SK-N-SH (cell line): ENCODE measurements at regions not wholly inside any gene's neighbourhood (a gene's known extent, or its start where the extent isn't known, plus 50 kb on each side); places are given as distances from the start of the nearest gene placed in this dataset.

ENCODE experiments used
- CTCF ChIA-PET: fragments of 300-600, 350-600 bp; formaldehyde crosslinking; extraction: SDS; loops from one replicate; lab custom pipeline; 2021; lab: Yijun Ruan, JAX
- POLR2A ChIA-PET: fragments of 350-600 bp; sonication (Branson Sonifier 250); formaldehyde crosslinking; extraction: SDS; loops from one replicate; lab custom pipeline; 2020; ENCODE audit warnings: antibody characterized with exemption, inconsistent platforms; lab: Yijun Ruan, JAX
- DNase-seq: peaks from one replicate; pipeline ENCODE4 v3.0.0; 2012
- H2AFZ ChIP-seq: fragments of 200-600 bp; sonication (generic); 2 replicates; pipeline ENCODE4 v1.8.1; 2016; ENCODE audit warnings: antibody characterized with exemption, mild to moderate bottlenecking, low read depth
- H3F3A ChIP-seq: fragments of 200-600 bp; sonication (generic); replicated peaks from 2 replicates; pipeline ENCODE3; 2016; ENCODE audit warnings: antibody characterized with exemption, mild to moderate bottlenecking; ENCODE audit not compliant: insufficient read depth
- H3K27ac ChIP-seq, 2 experiments: fragments of 200-500 bp in 1 of 2; fragments of 200-600 bp in 1 of 2; sonication (Bioruptor generic) in 1 of 2; sonication (generic), shearing (Covaris generic) in 1 of 2; 2 replicates each; pipeline versions ENCODE4 v1.5.1 to v1.6.1; 2014 to 2016; ENCODE audit warnings: low read depth in 2 of 2, inconsistent platforms in 1 of 2, low read length in 1 of 2, mild to moderate bottlenecking in 1 of 2, mixed read lengths in 1 of 2
- H3K27me3 ChIP-seq: fragments of 200-600 bp; sonication (generic), shearing (Covaris generic); 2 replicates; pipeline ENCODE4 v1.6.1; 2016; ENCODE audit warnings: mixed run types; ENCODE audit not compliant: insufficient read depth
- H3K36me3 ChIP-seq, 2 experiments: fragments of 200-500 bp in 1 of 2; fragments of 200-600 bp in 1 of 2; sonication (Bioruptor generic) in 1 of 2; sonication (generic) in 1 of 2; replicated peaks in 1 of 2; 2 replicates each; pipeline versions ENCODE3 to v1.5.1; 2014 to 2016; ENCODE audit warnings: low read length in 1 of 2, mild to moderate bottlenecking in 1 of 2; ENCODE audit not compliant: insufficient read depth in 2 of 2, control insufficient read depth in 1 of 2
- H3K4me1 ChIP-seq, 2 experiments: fragments of 200-500 bp in 1 of 2; fragments of 200-600 bp in 1 of 2; sonication (Bioruptor generic) in 1 of 2; sonication (generic), shearing (Covaris generic) in 1 of 2; 2 replicates each; pipeline versions ENCODE4 v1.5.1 to v1.6.1; 2014 to 2016; ENCODE audit warnings: low read depth in 1 of 2, low read length in 1 of 2, mixed run types in 1 of 2; ENCODE audit not compliant: insufficient read depth in 2 of 2, control insufficient read depth in 1 of 2
- H3K4me2 ChIP-seq: fragments of 200-600 bp; sonication (generic), shearing (Covaris generic); 2 replicates; pipeline ENCODE4 v1.6.1; 2017; ENCODE audit warnings: mixed run types
- H3K4me3 ChIP-seq, 2 experiments: fragments of 200-500 bp in 1 of 2; fragments of 200-600 bp in 1 of 2; sonication (Bioruptor generic) in 1 of 2; sonication (generic), shearing (Covaris generic) in 1 of 2; 2 replicates each; pipeline versions ENCODE4 v1.5.1 to v1.8.1; 2014 to 2016; ENCODE audit warnings: low read depth in 2 of 2, inconsistent platforms in 1 of 2, low read length in 1 of 2, mild to moderate bottlenecking in 1 of 2, mixed read lengths in 1 of 2, moderate library complexity in 1 of 2
- H3K79me2 ChIP-seq: fragments of 200-600 bp; sonication (generic); 2 replicates; pipeline ENCODE4 v1.8.1; 2017; ENCODE audit warnings: mild to moderate bottlenecking; ENCODE audit not compliant: insufficient read depth
- H3K9ac ChIP-seq: fragments of 200-600 bp; sonication (generic); 2 replicates; pipeline ENCODE4 v1.6.1; 2017; ENCODE audit warnings: mixed run types
- H3K9me2 ChIP-seq: fragments of 200-600 bp; sonication (generic); 2 replicates; pipeline ENCODE4 v1.6.1; 2017; ENCODE audit warnings: mixed run types
- H3K9me3 ChIP-seq: fragments of 200-600 bp; sonication (generic); 2 replicates; pipeline ENCODE4 v1.6.1; 2017; ENCODE audit warnings: mixed run types, mild to moderate bottlenecking, moderate library complexity
- H4K20me1 ChIP-seq: fragments of 200-600 bp; sonication (generic); 2 replicates; pipeline ENCODE4 v1.6.1; 2017; ENCODE audit warnings: mild to moderate bottlenecking, mixed run types; ENCODE audit not compliant: insufficient read depth
- EP300 ChIP-seq, 2 experiments: IDR thresholded peaks; 2 replicates each; pipeline versions ENCODE4 v1.4.0 to v1.6.1; 2012; ENCODE audit warnings: borderline replicate concordance in 1 of 2, low read depth in 1 of 2, low read length in 1 of 2
- EZH2phosphoT487 ChIP-seq: fragments of 200-600 bp; sonication (generic); IDR thresholded peaks from 2 replicates; pipeline ENCODE4 v1.6.1; 2017; ENCODE audit warnings: low read depth, mixed run types, mild to moderate bottlenecking, antibody characterized with exemption, moderate library complexity, borderline replicate concordance
- FOSL2 ChIP-seq: IDR thresholded peaks from 2 replicates; pipeline ENCODE4 v1.4.0; 2012; ENCODE audit warnings: low read depth, mild to moderate bottlenecking, moderate library complexity, borderline replicate concordance
- FOXJ3 ChIP-seq: sonication (generic); formaldehyde crosslinking; IDR thresholded peaks from 2 replicates; pipeline ENCODE4 v1.5.1; 2020; ENCODE audit warnings: mild to moderate bottlenecking, missing genetic modification reagents
- MEF2A ChIP-seq: IDR thresholded peaks from 2 replicates; pipeline ENCODE4 v1.4.0; 2012; ENCODE audit warnings: low read depth, borderline replicate concordance
- NRF1 ChIP-seq: IDR thresholded peaks from 2 replicates; pipeline ENCODE4 v1.6.1; 2012; ENCODE audit warnings: low read depth, mild to moderate bottlenecking, low read length
- RAD21 ChIP-seq: IDR thresholded peaks from 2 replicates; pipeline ENCODE4 v1.6.1; 2012; ENCODE audit warnings: mild to moderate bottlenecking, low read length
- RFX5 ChIP-seq: IDR thresholded peaks from 2 replicates; pipeline ENCODE4 v1.6.1; 2012; ENCODE audit warnings: mild to moderate bottlenecking, improper control_type of control experiment, low read length
- RXRA ChIP-seq: IDR thresholded peaks from 2 replicates; pipeline ENCODE4 v1.4.0; 2012; ENCODE audit warnings: low read depth, mild to moderate bottlenecking, borderline replicate concordance
- SMC3 ChIP-seq: IDR thresholded peaks from 2 replicates; pipeline ENCODE4 v1.6.1; 2012; ENCODE audit warnings: low read depth, low read length, improper control_type of control experiment
- TAF1 ChIP-seq: IDR thresholded peaks from 2 replicates; pipeline ENCODE4 v1.6.1; 2012; ENCODE audit warnings: low read depth, mild to moderate bottlenecking, low read length, moderate library complexity, borderline replicate concordance
- TEAD4 ChIP-seq: IDR thresholded peaks from 2 replicates; pipeline ENCODE4 v1.4.0; 2012; ENCODE audit warnings: mild to moderate bottlenecking, borderline replicate concordance; ENCODE audit not compliant: insufficient read depth
- WGBS: methylation state at CpG from one replicate; pipeline ENCODE4 v1.1.6; 2017; ENCODE audit warnings: low lambda C conversion rate; 5-methylcytosine and 5-hydroxymethylcytosine counted together
- TF ChIP-seq, protein P1 (sequence below): IDR thresholded peaks from 2 replicates; pipeline ENCODE4 v1.4.0; 2012; ENCODE audit warnings: low read depth, borderline replicate concordance
- TF ChIP-seq, protein P2 (sequence below): IDR thresholded peaks from 2 replicates; pipeline ENCODE4 v1.4.0; 2012; ENCODE audit warnings: low read depth, borderline replicate concordance
- TF ChIP-seq, protein P3 (sequence below): fragments of 150-350 bp; IDR thresholded peaks from 2 replicates; pipeline ENCODE4 v1.6.1; 2016; ENCODE audit warnings: mild to moderate bottlenecking, low read depth, low read length
- TF ChIP-seq, protein P4 (sequence below): IDR thresholded peaks from 2 replicates; pipeline ENCODE4 v1.6.1; 2012; ENCODE audit warnings: mild to moderate bottlenecking, low read depth, low read length, moderate library complexity
- TF ChIP-seq, protein P5 (sequence below): IDR thresholded peaks from 2 replicates; pipeline ENCODE4 v1.4.0; 2012; ENCODE audit warnings: low read depth
- TF ChIP-seq, protein P6 (sequence below): fragments of 150-350 bp; IDR thresholded peaks from 2 replicates; pipeline ENCODE4 v1.6.1; 2017; ENCODE audit warnings: antibody characterized with exemption, low read length, low read depth, borderline replicate concordance

DNA sequence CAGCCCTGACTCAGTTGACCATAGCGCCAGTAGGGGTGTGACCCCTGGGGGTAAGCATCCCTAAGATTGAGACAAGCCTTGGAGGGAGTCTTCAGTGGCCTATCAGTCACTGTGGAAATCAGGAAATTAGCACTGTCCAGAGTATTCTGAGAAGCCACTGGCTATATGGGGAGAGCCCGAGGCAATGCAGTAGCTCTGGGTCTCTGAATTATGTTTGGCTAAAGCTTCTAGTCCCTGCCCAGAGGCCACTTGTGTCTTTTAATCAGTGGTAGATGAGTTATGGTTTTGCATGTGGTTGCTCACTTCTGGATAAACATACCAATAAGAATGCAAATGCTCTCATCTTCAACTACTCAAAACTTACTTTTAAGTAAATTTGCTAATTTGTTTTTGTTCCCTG is 100.6 kb upstream of the TOX3 start:
- no peak for DNase-seq
- no peaks in the 10 kb centered on the region for H3K4me1 ChIP-seq
- no peak overlapping the region for H3K4me3 ChIP-seq
- H2AFZ ChIP-seq = no peak overlapping the region
- POLR2A ChIA-PET = no interaction called here
- H3K9ac ChIP-seq = no peak overlapping the region
- no peaks in the 10 kb centered on the region for H3K27me3 ChIP-seq
- no peaks in the 10 kb centered on the region for H3K79me2 ChIP-seq
- H3K4me2 ChIP-seq = no peak overlapping the region
- no peak overlapping the region for H3K27ac ChIP-seq
- WGBS = 39% methylated on average over 2 of the region's 2 CpGs
- CTCF ChIA-PET = no interaction called here
- H4K20me1 ChIP-seq = no peaks in the 10 kb centered on the region
- H3K9me3 ChIP-seq = no peaks in the 10 kb centered on the region
- no peaks in the 10 kb centered on the region for H3K36me3 ChIP-seq
- TF ChIP-seq NRF1 = no peak
- TF ChIP-seq, all 33 proteins: peak for 0
- Histone ChIP-seq H3K9me2 (no peaks in the 10 kb centered on the region), H3F3A (no peaks in the 10 kb centered on the region)

DNA sequence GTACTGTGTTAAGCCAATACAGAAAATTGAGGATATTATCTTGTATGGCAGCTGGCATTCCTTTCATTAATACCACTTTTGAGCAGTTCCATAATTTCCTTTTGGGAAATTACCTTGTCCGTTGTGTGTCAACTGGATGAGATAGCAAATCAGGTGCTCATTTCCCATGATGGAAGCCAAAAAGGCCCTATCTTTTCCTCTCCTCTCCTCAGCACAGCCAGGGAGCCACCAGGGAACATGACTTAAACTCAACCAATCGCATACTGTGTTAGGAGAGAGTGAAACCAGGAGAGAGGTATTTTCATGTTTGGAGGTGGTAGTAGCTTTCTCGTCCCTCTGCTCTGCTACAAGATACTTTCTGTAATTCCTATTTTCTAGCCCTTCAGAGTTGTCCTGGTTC is 96.1 kb upstream of the TOX3 start:
- WGBS = 2% methylated on average over 3 of the region's 3 CpGs
- CTCF ChIA-PET = no interaction called here
- no peak overlapping the region for H3K9ac ChIP-seq
- H3K4me2 ChIP-seq = no peak overlapping the region
- no peaks in the 10 kb centered on the region for H3K9me2 ChIP-seq
- no peak overlapping the region for H2AFZ ChIP-seq
- H3K4me1 ChIP-seq = no peaks in the 10 kb centered on the region
- no peaks in the 10 kb centered on the region for H3K79me2 ChIP-seq
- no peaks in the 10 kb centered on the region for H3K36me3 ChIP-seq
- no peak overlapping the region for H3K27ac ChIP-seq
- POLR2A ChIA-PET = no interaction called here
- H3K9me3 ChIP-seq = no peaks in the 10 kb centered on the region
- H3K27me3 ChIP-seq = no peaks in the 10 kb centered on the region
- no peak overlapping the region for H3K4me3 ChIP-seq
- DNase-seq = no peak
- no peaks in the 10 kb centered on the region for H4K20me1 ChIP-seq
- no peaks in the 10 kb centered on the region for H3F3A ChIP-seq
- TF ChIP-seq, protein P1, sequence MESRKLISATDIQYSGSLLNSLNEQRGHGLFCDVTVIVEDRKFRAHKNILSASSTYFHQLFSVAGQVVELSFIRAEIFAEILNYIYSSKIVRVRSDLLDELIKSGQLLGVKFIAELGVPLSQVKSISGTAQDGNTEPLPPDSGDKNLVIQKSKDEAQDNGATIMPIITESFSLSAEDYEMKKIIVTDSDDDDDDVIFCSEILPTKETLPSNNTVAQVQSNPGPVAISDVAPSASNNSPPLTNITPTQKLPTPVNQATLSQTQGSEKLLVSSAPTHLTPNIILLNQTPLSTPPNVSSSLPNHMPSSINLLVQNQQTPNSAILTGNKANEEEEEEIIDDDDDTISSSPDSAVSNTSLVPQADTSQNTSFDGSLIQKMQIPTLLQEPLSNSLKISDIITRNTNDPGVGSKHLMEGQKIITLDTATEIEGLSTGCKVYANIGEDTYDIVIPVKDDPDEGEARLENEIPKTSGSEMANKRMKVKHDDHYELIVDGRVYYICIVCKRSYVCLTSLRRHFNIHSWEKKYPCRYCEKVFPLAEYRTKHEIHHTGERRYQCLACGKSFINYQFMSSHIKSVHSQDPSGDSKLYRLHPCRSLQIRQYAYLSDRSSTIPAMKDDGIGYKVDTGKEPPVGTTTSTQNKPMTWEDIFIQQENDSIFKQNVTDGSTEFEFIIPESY = no peak
- TF ChIP-seq EZH2phosphoT487 (no peak), TEAD4 (no peak), RFX5 (no peak), FOSL2 (no peak), FOXJ3 (CRISPR knock-in tag) (no peak), RAD21 (no peak), EP300 (IDR thresholded peaks at IDR 0.05; ENCODE audit: borderline replicate concordance in 1 of 2, low read depth in 1 of 2, low read length in 1 of 2) (no peak), MEF2A (no peak), RXRA (no peak), TAF1 (no peak), SMC3 (no peak)
- TF ChIP-seq, protein P2, sequence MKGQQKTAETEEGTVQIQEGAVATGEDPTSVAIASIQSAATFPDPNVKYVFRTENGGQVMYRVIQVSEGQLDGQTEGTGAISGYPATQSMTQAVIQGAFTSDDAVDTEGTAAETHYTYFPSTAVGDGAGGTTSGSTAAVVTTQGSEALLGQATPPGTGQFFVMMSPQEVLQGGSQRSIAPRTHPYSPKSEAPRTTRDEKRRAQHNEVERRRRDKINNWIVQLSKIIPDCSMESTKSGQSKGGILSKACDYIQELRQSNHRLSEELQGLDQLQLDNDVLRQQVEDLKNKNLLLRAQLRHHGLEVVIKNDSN = no peak
- TF ChIP-seq, protein P3, sequence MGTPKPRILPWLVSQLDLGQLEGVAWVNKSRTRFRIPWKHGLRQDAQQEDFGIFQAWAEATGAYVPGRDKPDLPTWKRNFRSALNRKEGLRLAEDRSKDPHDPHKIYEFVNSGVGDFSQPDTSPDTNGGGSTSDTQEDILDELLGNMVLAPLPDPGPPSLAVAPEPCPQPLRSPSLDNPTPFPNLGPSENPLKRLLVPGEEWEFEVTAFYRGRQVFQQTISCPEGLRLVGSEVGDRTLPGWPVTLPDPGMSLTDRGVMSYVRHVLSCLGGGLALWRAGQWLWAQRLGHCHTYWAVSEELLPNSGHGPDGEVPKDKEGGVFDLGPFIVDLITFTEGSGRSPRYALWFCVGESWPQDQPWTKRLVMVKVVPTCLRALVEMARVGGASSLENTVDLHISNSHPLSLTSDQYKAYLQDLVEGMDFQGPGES = no peak
- TF ChIP-seq, protein P4, sequence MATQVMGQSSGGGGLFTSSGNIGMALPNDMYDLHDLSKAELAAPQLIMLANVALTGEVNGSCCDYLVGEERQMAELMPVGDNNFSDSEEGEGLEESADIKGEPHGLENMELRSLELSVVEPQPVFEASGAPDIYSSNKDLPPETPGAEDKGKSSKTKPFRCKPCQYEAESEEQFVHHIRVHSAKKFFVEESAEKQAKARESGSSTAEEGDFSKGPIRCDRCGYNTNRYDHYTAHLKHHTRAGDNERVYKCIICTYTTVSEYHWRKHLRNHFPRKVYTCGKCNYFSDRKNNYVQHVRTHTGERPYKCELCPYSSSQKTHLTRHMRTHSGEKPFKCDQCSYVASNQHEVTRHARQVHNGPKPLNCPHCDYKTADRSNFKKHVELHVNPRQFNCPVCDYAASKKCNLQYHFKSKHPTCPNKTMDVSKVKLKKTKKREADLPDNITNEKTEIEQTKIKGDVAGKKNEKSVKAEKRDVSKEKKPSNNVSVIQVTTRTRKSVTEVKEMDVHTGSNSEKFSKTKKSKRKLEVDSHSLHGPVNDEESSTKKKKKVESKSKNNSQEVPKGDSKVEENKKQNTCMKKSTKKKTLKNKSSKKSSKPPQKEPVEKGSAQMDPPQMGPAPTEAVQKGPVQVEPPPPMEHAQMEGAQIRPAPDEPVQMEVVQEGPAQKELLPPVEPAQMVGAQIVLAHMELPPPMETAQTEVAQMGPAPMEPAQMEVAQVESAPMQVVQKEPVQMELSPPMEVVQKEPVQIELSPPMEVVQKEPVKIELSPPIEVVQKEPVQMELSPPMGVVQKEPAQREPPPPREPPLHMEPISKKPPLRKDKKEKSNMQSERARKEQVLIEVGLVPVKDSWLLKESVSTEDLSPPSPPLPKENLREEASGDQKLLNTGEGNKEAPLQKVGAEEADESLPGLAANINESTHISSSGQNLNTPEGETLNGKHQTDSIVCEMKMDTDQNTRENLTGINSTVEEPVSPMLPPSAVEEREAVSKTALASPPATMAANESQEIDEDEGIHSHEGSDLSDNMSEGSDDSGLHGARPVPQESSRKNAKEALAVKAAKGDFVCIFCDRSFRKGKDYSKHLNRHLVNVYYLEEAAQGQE = no peak
- TF ChIP-seq, protein P5, sequence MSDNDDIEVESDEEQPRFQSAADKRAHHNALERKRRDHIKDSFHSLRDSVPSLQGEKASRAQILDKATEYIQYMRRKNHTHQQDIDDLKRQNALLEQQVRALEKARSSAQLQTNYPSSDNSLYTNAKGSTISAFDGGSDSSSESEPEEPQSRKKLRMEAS = no peak
- TF ChIP-seq, protein P6, sequence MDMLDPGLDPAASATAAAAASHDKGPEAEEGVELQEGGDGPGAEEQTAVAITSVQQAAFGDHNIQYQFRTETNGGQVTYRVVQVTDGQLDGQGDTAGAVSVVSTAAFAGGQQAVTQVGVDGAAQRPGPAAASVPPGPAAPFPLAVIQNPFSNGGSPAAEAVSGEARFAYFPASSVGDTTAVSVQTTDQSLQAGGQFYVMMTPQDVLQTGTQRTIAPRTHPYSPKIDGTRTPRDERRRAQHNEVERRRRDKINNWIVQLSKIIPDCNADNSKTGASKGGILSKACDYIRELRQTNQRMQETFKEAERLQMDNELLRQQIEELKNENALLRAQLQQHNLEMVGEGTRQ = no peak
